Erythroblast (primary cell): ENCODE measurements at regions not wholly inside any gene's neighbourhood (a gene's known extent, or its start where the extent isn't known, plus 50 kb on each side); places are given as distances from the start of the nearest gene placed in this dataset.

ENCODE experiments used
- GATA1 ChIP-seq: IDR thresholded peaks from 2 replicates; pipeline ENCODE4 v1.6.1; 2011; ENCODE audit warnings: low read depth, mild to moderate bottlenecking, control low read depth, low read length, moderate library complexity
- POLR2A ChIP-seq: IDR thresholded peaks from 2 replicates; pipeline ENCODE4 v1.6.1; 2011; ENCODE audit warnings: mild to moderate bottlenecking, low read length

DNA sequence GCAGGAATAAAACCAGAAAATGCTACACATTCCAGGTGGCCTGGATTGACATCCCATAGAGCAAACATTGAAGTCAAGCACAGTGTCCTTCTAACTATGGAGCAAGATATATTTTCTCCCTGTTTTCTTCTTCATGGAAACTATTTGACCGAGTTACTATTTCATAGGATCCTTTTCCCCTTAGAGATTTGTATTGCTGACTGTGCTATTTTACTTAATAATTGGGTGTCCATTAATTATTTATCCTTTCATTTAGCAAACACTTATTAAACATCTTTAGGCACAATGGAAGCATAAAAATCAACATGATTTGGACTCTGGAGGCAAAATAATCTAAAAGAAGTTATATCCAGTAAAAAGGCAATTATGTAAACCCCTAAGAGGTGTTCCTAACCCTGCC, 782.8 kb upstream of the ACVR2A start:
- no peak for TF ChIP-seq POLR2A
- TF ChIP-seq GATA1: no peak
